Common myeloid progenitor, CD34-positive (primary cell): ENCODE measurements at regions not wholly inside any gene's neighbourhood (a gene's known extent, or its start where the extent isn't known, plus 50 kb on each side); places are given as distances from the start of the nearest gene placed in this dataset.
"Not testable (repeated sequence)": the region's sequence is repeated elsewhere in the genome, so short reads cannot be mapped to it uniquely, and the experiment has no call there.

Experiments
- CTCF ChIA-PET: fragments of 350-600 bp; sonication (Branson Sonifier 250); formaldehyde crosslinking; loops from one replicate; lab custom pipeline; 2021; ENCODE audit warnings: antibody characterized with exemption; lab: Charles Lee
- POLR2A ChIA-PET: fragments of 350-600 bp; sonication (Branson Sonifier 250); formaldehyde crosslinking; loops from one replicate; lab custom pipeline; 2021; ENCODE audit warnings: antibody characterized with exemption; lab: Charles Lee
- DNase-seq, 3 donors: peaks; one replicate each; pipeline versions ENCODE4 v3.0.0 to v3.0.0-alpha.2; 2013
- H3K27ac ChIP-seq, 2 experiments: 1 replicate in 1 of 2; 2 replicates in 1 of 2; pipeline ENCODE4 v1.7.0; 2013; ENCODE audit warnings: inconsistent platforms in 2 of 2, low read length in 2 of 2, mild to moderate bottlenecking in 2 of 2, low read depth in 1 of 2, moderate library complexity in 1 of 2; ENCODE audit not compliant: severe bottlenecking in 2 of 2, insufficient read depth in 1 of 2, poor library complexity in 1 of 2
- H3K27me3 ChIP-seq, 5 experiments: replicated peaks in 2 of 5; 1 replicate in 3 of 5; 2 replicates in 2 of 5; pipeline versions ENCODE4 v1.6.1 to v1.7.0; 2013; ENCODE audit warnings: low read length in 4 of 5, mild to moderate bottlenecking in 2 of 5, moderate library complexity in 2 of 5, inconsistent platforms in 1 of 5; ENCODE audit not compliant: insufficient read depth in 5 of 5, control insufficient read depth in 4 of 5
- H3K36me3 ChIP-seq, 4 experiments: 1 replicate in 2 of 4; 2 replicates in 2 of 4; pipeline versions ENCODE4 v1.6.1 to v1.7.0; 2013; ENCODE audit warnings: low read length in 3 of 4, control low read depth in 1 of 4, mild to moderate bottlenecking in 1 of 4; ENCODE audit not compliant: control insufficient read depth in 4 of 4, insufficient read depth in 4 of 4
- H3K4me1 ChIP-seq, 4 experiments: 1 replicate in 3 of 4; 2 replicates in 1 of 4; pipeline versions ENCODE4 v1.6.1 to v1.7.1; 2013; ENCODE audit warnings: low read length in 3 of 4, mild to moderate bottlenecking in 3 of 4, control low read depth in 1 of 4, inconsistent platforms in 1 of 4, moderate library complexity in 1 of 4; ENCODE audit not compliant: control insufficient read depth in 4 of 4, insufficient read depth in 4 of 4; ENCODE audit errors: control extremely low read depth in 1 of 4
- H3K4me3 ChIP-seq, 7 experiments: 1 replicate in 4 of 7; 2 replicates in 3 of 7; pipeline versions ENCODE4 v1.5.1 to v1.7.0; 2013; ENCODE audit warnings: mild to moderate bottlenecking in 7 of 7, low read length in 6 of 7, moderate library complexity in 6 of 7, inconsistent platforms in 2 of 7, low read depth in 2 of 7, control low read depth in 1 of 7; ENCODE audit not compliant: insufficient read depth in 4 of 7, control insufficient read depth in 1 of 7; ENCODE audit errors: extremely low read depth in 1 of 7
- H3K9me3 ChIP-seq, 5 experiments: 1 replicate in 4 of 5; 2 replicates in 1 of 5; pipeline versions ENCODE4 v1.6.1 to v1.7.1; 2013; ENCODE audit warnings: low read length in 4 of 5, mild to moderate bottlenecking in 2 of 5, inconsistent platforms in 1 of 5, low read depth in 1 of 5, moderate library complexity in 1 of 5; ENCODE audit not compliant: control insufficient read depth in 4 of 5, insufficient read depth in 2 of 5; ENCODE audit errors: control extremely low read depth in 1 of 5
- WGBS: methylation state at CpG from one replicate; pipeline ENCODE4 v1.1.5; 2013; ENCODE audit not compliant: insufficient coverage; 5-methylcytosine and 5-hydroxymethylcytosine counted together

DNA sequence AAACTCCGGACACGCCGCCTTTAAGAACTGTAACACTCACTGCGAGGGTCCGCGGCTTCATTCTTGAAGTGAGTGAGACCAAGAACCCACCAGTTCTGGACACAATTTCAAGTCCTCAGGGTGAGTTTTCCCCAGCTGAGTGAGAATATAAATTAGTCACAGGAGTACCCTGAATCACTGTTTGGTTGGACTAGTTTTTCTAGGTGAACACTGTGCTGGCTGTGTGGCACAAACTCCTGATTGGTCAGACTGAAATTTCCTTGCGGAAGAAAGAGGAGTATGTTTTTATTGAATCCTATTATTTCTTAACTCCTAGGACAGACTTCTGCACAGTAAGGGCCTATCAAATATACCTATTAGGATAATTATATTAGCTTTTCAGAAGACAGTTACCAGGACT, 288.1 kb upstream of the UBE2E3 start:
- POLR2A ChIA-PET = no interaction called here

DNA sequence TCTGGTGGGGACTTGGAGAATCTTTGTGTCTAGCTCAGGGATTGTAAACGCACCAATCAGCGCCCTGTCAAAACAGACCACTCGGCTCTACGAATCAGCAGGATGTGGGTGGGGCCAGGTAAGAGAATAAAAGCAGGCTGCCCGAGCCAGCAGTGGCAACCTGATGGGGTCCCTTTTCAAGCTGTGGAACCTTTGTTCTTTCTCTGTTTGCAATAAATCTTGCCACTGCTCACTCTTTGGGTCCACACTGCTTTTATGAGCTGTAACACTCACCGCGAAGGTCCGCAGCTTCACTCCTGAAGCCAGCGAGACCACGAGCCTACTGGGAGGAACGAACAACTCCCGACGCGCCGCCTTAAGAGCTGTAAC, 288.6 kb upstream of the UBE2E3 start:
- 98% methylated on average over 15 of the region's 15 CpGs for WGBS
- POLR2A ChIA-PET, H3K36me3 ChIP-seq, CTCF ChIA-PET, H3K27ac ChIP-seq, H3K4me1 ChIP-seq, H3K9me3 ChIP-seq, DNase-seq, H3K4me3 ChIP-seq, H3K27me3 ChIP-seq: not testable (repeated sequence)

More for the DNA sequence above, 288.1 kb upstream of the UBE2E3 start:
- Histone ChIP-seq H3K27ac (no peak overlapping the region), H3K9me3 (no peaks in the 10 kb centered on the region), H3K27me3 (no peaks in the 10 kb centered on the region), H3K4me1 (no peaks in the 10 kb centered on the region), H3K36me3 (no peaks in the 10 kb centered on the region), H3K4me3 (no peak overlapping the region)
- 97% methylated on average over 6 of the region's 7 CpGs for WGBS
- CTCF ChIA-PET = no interaction called here
- no peak for DNase-seq

DNA sequence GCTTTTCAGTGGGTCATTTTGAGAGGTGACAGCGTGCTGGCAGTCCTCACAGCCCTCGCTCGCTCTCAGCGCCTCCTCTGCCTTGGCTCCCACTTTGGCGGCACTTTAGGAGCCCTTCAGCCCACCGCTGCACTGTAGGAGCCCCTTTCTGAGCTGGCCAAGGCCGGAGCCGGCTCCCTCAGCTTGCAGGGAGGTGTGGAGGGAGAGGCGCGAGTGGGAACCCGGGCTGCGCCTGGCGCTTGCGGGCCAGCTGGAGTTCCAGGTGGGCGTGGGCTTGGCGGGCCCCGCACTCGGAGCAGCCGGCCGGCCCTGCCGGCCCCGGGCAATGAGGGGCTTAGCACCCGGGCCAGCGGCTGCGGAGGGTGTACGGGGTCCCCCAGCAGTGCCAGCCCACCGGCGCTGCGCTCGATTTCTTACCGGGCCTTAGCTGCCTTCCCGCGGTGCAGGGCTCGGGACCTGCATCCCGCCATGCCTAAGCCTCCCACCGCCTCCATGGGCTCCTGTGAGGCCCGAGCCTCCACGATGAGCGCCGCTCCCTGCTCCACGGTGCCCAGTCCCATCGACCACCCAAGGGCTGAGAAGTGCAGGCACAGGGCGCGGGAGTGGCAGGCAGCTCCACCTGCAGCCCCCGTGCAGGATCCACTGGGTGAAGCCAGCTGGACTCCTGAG, 289.1 kb upstream of the UBE2E3 start:
- WGBS = 99% methylated on average over 35 of the region's 45 CpGs
- H3K27me3 ChIP-seq, DNase-seq, POLR2A ChIA-PET, H3K4me3 ChIP-seq, H3K27ac ChIP-seq, H3K4me1 ChIP-seq, H3K9me3 ChIP-seq, H3K36me3 ChIP-seq: not testable (repeated sequence)
- CTCF ChIA-PET = interaction anchor here (1.0 kb wide), 1 partner anchor 9 kb away, joined by 3 read pairs; no protein-coding TSS in a partner anchor

DNA sequence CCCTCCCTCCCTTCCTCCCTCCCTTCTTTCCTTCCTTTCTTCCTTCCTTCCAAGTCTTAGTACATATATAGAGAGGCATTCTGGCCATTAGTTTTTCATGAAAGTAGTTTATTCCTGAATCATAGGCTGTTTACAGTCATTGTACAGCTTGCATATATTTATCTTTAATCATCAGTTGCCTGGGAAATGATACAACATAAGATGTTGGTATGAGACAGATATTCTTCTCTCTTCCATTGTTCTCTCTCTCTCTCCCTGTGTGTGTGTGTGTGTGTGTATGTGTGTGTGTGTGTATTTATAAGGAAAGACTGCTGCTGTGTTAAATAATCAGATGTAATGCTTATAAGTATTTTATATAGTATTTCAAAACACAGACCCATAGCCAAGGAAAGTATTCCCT, 289.8 kb upstream of the UBE2E3 start:
- Histone ChIP-seq H3K36me3 (no peaks in the 10 kb centered on the region), H3K4me1 (no peaks in the 10 kb centered on the region), H3K27ac (no peak overlapping the region), H3K4me3 (no peak overlapping the region), H3K9me3 (no peaks in the 10 kb centered on the region), H3K27me3 (no peaks in the 10 kb centered on the region)
- ChIA-PET POLR2A (no interaction called here), CTCF (interaction anchor here (1.0 kb wide), 1 partner anchor 10 kb away, joined by 3 read pairs; no protein-coding TSS in a partner anchor)
- DNase-seq = no peak

DNA sequence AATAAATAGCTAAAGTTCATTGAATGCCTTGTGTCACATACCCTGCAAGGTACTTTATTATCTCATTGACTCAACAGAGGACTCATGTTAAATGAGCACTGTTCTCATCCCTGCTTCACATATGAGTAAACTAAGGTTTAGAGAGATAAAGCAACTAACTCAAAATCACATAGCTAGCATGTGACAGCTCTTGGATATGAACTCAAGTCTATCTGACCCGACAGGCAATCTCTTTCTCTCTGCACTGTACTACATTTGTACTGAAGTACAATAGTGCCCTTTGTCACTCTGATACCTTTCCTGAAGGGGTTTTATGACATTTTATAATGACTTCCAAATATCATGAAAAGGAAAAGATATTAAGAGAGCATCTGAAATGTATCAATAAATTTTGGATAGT, 297.5 kb upstream of the UBE2E3 start:
- no peak for DNase-seq
- H3K9me3 ChIP-seq = no peaks in the 10 kb centered on the region
- no peaks in the 10 kb centered on the region for H3K27me3 ChIP-seq
- no peak overlapping the region for H3K4me3 ChIP-seq
- no peaks in the 10 kb centered on the region for H3K36me3 ChIP-seq
- H3K4me1 ChIP-seq = no peaks in the 10 kb centered on the region
- 100% methylated on average over 1 of the region's 1 CpG for WGBS
- POLR2A ChIA-PET = interaction anchor here (0.6 kb wide), 1 partner anchor 82 kb away, joined by 3 read pairs; no protein-coding TSS in a partner anchor
- CTCF ChIA-PET = no interaction called here
- no peak overlapping the region for H3K27ac ChIP-seq

DNA sequence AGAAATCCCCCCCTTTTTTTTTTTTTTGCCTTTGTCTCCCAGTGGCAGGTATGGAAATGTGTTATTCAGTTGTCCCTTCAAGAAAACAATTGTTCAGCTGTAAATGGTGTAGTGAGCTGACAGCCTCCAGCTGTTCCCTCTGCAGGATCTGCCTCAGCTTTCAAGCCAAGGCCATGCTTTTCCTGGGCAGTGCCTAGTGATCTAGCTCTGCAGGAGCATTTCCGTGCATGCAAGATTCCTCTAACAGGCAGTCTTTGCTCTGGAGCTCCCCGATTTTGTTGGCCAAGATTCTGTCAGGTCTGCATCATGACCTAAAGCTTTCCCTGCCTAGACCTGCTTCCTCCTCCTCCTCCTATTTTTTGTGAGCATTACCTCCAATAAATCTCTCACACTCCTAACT, 300.7 kb upstream of the UBE2E3 start:
- WGBS = 72% methylated on average over 2 of the region's 2 CpGs
- no peaks in the 10 kb centered on the region for H3K9me3 ChIP-seq
- ChIA-PET CTCF (no interaction called here), POLR2A (interaction anchor here (0.5 to 0.6 kb wide), 2 partner anchors 231 to 1098 kb away, joined by 3 to 4 read pairs; no protein-coding TSS in a partner anchor)
- H3K27ac ChIP-seq = no peak overlapping the region
- no peaks in the 10 kb centered on the region for H3K27me3 ChIP-seq
- no peak for DNase-seq
- H3K36me3 ChIP-seq = no peaks in the 10 kb centered on the region
- no peaks in the 10 kb centered on the region for H3K4me1 ChIP-seq
- H3K4me3 ChIP-seq = no peak overlapping the region

DNA sequence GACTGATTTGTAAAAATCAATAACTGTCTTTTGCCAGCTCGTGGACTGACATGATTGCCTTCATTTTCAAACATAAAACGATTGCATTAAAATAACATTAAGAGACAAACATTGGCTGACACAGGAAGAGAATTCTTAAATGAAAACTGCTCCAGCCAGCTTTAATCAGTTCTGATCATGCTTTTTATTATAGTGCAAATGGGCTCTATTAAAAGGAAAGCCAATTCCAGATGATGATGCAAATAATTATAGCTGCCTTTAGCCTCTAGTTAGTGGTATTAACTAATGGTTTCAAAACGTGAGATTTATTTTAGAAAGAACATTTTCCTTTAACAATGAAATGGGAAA, 301.8 kb upstream of the UBE2E3 start:
- CTCF ChIA-PET = no interaction called here
- Histone ChIP-seq H3K27ac (no peak overlapping the region), H3K4me1 (no peaks in the 10 kb centered on the region), H3K27me3 (no peaks in the 10 kb centered on the region), H3K9me3 (no peaks in the 10 kb centered on the region), H3K36me3 (no peaks in the 10 kb centered on the region), H3K4me3 (no peak overlapping the region)
- POLR2A ChIA-PET = no interaction called here
- no CpG with 5 or more reads among the region's 3 CpGs for WGBS
- DNase-seq = no peak
